HCT116 (cell line): ENCODE measurements at regions not wholly inside any gene's neighbourhood (a gene's known extent, or its start where the extent isn't known, plus 50 kb on each side); places are given as distances from the start of the nearest gene placed in this dataset.

Experiments
- EZH2phosphoT487 ChIP-seq: fragments of 200-600 bp; IDR thresholded peaks from 2 replicates; pipeline ENCODE4 v1.6.1; 2018; ENCODE audit warnings: antibody characterized with exemption, borderline replicate concordance
- POLR2A ChIP-seq: IDR thresholded peaks from 2 replicates; pipeline ENCODE4 v1.7.0; 2011; ENCODE audit warnings: borderline replicate concordance; ENCODE audit not compliant: insufficient read depth, insufficient read length; ENCODE audit errors: extremely low read depth
- POLR2AphosphoS5 ChIP-seq: IDR thresholded peaks from 2 replicates; pipeline ENCODE4 v1.6.1; 2011; ENCODE audit warnings: mild to moderate bottlenecking, low read depth, low read length, moderate library complexity
- TCF7L2 ChIP-seq: IDR thresholded peaks from 2 replicates; pipeline ENCODE4 v1.7.0; 2011; ENCODE audit warnings: borderline replicate concordance, inconsistent platforms; ENCODE audit not compliant: insufficient read depth, insufficient read length; ENCODE audit errors: extremely low read depth
- ZNF274 ChIP-seq: fragments of 200-500 bp; sonication (Bioruptor generic); IDR thresholded peaks from 2 replicates; pipeline ENCODE4 v1.6.1; 2014; ENCODE audit warnings: mild to moderate bottlenecking, low read depth, low read length, inconsistent platforms
- TF ChIP-seq, protein P1 (sequence below), 3 experiments: fragments of 200-600 bp in 1 of 3; sonication (generic) in 1 of 3; IDR thresholded peaks in 2 of 3; conservative IDR thresholded peaks in 1 of 3; 2 replicates each; pipeline ENCODE4 v1.5.1; 2012 to 2017; ENCODE audit warnings: low read depth in 2 of 3, low read length in 2 of 3, antibody characterized with exemption in 1 of 3, borderline replicate concordance in 1 of 3, control low read depth in 1 of 3, mild to moderate bottlenecking in 1 of 3, mixed read lengths in 1 of 3, mixed run types in 1 of 3, moderate library complexity in 1 of 3; ENCODE audit not compliant: insufficient read depth in 1 of 3

DNA sequence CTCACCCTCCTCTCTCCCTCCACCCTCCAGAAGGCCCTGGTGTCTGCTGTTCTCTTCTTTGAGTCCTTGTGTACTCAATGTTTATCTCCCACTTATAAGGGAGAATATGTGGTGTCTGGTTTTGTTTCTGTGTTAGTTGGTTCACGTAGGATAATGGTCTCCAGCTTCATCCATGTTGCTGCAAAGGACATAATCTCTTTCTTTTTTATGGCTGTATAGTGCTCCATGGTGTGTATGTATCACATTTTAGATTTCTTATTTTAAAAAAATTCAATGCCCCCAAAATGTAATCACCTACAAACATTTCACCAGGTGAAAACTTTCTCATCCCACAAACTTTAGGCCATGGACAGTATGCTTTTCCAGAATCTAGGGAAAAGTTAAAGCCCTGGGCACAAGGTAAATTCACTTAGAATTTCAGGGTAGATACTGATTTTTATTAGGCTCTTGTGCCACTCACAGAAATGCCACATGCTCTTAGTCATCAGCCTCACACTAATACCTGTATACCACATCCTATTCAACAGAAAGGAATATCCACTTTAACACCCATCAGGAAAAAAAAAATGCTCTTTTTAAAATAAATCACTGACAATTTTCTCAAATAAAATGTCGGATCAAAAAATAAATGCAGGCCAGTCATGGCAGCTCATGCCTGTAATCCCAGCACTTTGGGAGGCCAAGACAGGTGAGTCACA lies 104.8 kb upstream of the ENPP6 start:
- TF ChIP-seq, protein P1, sequence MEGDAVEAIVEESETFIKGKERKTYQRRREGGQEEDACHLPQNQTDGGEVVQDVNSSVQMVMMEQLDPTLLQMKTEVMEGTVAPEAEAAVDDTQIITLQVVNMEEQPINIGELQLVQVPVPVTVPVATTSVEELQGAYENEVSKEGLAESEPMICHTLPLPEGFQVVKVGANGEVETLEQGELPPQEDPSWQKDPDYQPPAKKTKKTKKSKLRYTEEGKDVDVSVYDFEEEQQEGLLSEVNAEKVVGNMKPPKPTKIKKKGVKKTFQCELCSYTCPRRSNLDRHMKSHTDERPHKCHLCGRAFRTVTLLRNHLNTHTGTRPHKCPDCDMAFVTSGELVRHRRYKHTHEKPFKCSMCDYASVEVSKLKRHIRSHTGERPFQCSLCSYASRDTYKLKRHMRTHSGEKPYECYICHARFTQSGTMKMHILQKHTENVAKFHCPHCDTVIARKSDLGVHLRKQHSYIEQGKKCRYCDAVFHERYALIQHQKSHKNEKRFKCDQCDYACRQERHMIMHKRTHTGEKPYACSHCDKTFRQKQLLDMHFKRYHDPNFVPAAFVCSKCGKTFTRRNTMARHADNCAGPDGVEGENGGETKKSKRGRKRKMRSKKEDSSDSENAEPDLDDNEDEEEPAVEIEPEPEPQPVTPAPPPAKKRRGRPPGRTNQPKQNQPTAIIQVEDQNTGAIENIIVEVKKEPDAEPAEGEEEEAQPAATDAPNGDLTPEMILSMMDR (IDR thresholded peaks at IDR 0.05 in 2 of 3, conservative IDR thresholded peaks at IDR 0.05 in 1 of 3; ENCODE audit: borderline replicate concordance in 1 of 3, insufficient read depth in 1 of 3, low read depth in 2 of 3, low read length in 2 of 3): no peak
- TF ChIP-seq TCF7L2 (no peak), ZNF274 (no peak), POLR2A (no peak), POLR2AphosphoS5 (no peak), EZH2phosphoT487 (no peak)
